ENCODE measurements at regions not wholly inside any gene's neighbourhood (a gene's known extent, or its start where the extent isn't known, plus 50 kb on each side); places are given as distances from the start of the nearest gene placed in this dataset.

DNA sequence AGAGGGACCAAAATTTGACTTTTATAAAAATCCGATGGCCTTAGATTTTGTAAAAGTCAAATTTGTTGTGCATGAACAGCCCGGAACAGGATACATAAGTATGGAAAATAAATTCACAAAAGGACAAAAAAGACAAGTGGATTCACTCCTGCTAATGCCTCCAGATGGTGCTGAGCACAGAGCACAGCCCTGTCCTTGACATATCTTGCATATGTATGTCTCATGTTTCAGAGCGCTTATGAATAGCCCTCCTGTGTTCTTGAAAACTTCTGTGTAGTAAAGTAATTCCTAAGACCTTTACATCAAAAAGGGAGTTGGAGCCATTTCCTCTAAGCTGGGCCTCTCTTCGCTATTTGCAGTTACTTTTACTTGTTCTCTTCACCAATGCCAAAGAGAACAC, 110.7 kb upstream of the RAB3GAP2 start (continued):
- TF ChIP-seq EGR1 (IDR thresholded peaks at IDR 0.05; ENCODE audit: borderline replicate concordance, low read depth, low read length) (no peak), SP2 (IDR thresholded peaks at IDR 0.05; ENCODE audit: low read length) (no peak)

All from H1 (cell line).